Erythroblast (primary cell): ENCODE measurements at regions not wholly inside any gene's neighbourhood (a gene's known extent, or its start where the extent isn't known, plus 50 kb on each side); places are given as distances from the start of the nearest gene placed in this dataset.

ENCODE experiments used
- GATA1 ChIP-seq: IDR thresholded peaks from 2 replicates; pipeline ENCODE4 v1.6.1; 2011; ENCODE audit warnings: low read depth, mild to moderate bottlenecking, control low read depth, low read length, moderate library complexity
- POLR2A ChIP-seq: IDR thresholded peaks from 2 replicates; pipeline ENCODE4 v1.6.1; 2011; ENCODE audit warnings: mild to moderate bottlenecking, low read length

DNA sequence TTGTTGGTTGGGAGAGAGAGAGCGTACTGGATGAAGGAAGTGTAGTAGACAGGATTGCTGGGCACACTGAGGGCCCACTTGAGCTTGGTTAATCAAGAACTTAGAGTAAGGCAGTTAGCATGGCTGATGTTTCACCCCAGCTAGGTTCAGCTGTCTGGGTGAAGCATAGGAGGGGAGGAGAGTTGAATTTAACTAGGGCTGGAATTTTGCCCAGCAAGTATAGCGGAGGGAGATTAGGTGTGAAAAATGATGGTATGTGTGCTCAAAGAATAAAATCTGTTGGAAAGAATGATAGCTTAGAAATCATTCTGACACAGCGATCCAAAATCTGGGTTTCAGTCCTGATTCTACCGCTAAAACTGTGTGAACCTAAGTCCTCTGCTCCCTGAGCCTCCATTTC is 461.5 kb upstream of the PROX1 start:
- TF ChIP-seq POLR2A (no peak), GATA1 (no peak)
